Thoracic aorta (tissue), 2 donors: ENCODE measurements at regions not wholly inside any gene's neighbourhood (a gene's known extent, or its start where the extent isn't known, plus 50 kb on each side); places are given as distances from the start of the nearest gene placed in this dataset.

Source experiments
- ATAC-seq: fragments of 150-250 bp; one replicate; pipeline ENCODE4 v1.8.0; 2017; ENCODE audit warnings: low read depth; ENCODE audit not compliant: insufficient number of reproducible peaks, low FRiP score
- DNase-seq: peaks from one replicate; pipeline ENCODE4 v3.0.0-alpha.2; 2020; ENCODE audit warnings: low spot score
- H3K27ac ChIP-seq, 2 donors: fragments of 200-600 bp; sonication (generic); 1 replicate in 1 of 2; 2 replicates in 1 of 2; pipeline ENCODE4 v1.5.1; 2016; ENCODE audit warnings: mild to moderate bottlenecking in 2 of 2, moderate library complexity in 2 of 2
- H3K27me3 ChIP-seq: fragments of 200-600 bp; sonication (generic); replicated peaks from 2 replicates; pipeline ENCODE4 v1.6.0; 2016; ENCODE audit warnings: mild to moderate bottlenecking; ENCODE audit not compliant: insufficient read depth
- H3K36me3 ChIP-seq: fragments of 200-600 bp; sonication (generic); one replicate; pipeline ENCODE4 v1.5.1; 2016
- H3K4me1 ChIP-seq, 2 donors: fragments of 200-600 bp; sonication (generic); 1 replicate in 1 of 2; 2 replicates in 1 of 2; pipeline versions ENCODE4 v1.5.1 to v1.6.0; 2016; ENCODE audit warnings: low read depth in 2 of 2, mild to moderate bottlenecking in 1 of 2; ENCODE audit not compliant: control insufficient read depth in 1 of 2
- H3K4me3 ChIP-seq: fragments of 200-600 bp; sonication (generic); 2 replicates; pipeline ENCODE4 v1.5.1; 2016; ENCODE audit warnings: mild to moderate bottlenecking
- H3K9me3 ChIP-seq: fragments of 200-600 bp; sonication (generic); 2 replicates; pipeline ENCODE4 v1.5.1; 2016
- CTCF ChIP-seq: fragments of 200-600 bp; sonication (generic); IDR thresholded peaks from one replicate; pipeline ENCODE4 v1.5.1; 2019; ENCODE audit warnings: antibody characterized with exemption

- no peak for TF ChIP-seq CTCF
- no peaks in the 10 kb centered on the region for H3K9me3 ChIP-seq
- peaks cover 0 to 13% of the 10 kb centered on the region in 2 donors for H3K4me1 ChIP-seq
- H3K27ac ChIP-seq = no peak overlapping the region
- H3K36me3 ChIP-seq = no peaks in the 10 kb centered on the region
- DNase-seq (no peak), ATAC-seq (no peak)
- no peak overlapping the region for H3K4me3 ChIP-seq
- H3K27me3 ChIP-seq = no peaks in the 10 kb centered on the region
Measured at GRCh38 chr13:46983881-46984280, 87.0 kb upstream of the HTR2A start.

- H3K4me1 ChIP-seq = peaks cover 0 to 5% of the 10 kb centered on the region in 2 donors
- no peaks in the 10 kb centered on the region for H3K9me3 ChIP-seq
- no peaks in the 10 kb centered on the region for H3K36me3 ChIP-seq
- TF ChIP-seq CTCF = no peak
- H3K27ac ChIP-seq = no peak overlapping the region
- ATAC-seq (no peak), DNase-seq (no peak)
- no peak overlapping the region for H3K4me3 ChIP-seq
- no peaks in the 10 kb centered on the region for H3K27me3 ChIP-seq
Measured at GRCh38 chr13:46982856-46983582, 86.2 kb upstream of the HTR2A start.

GRCh38 chr13:46975173-46975572 lies 78.3 kb upstream of the HTR2A start:
- no peaks in the 10 kb centered on the region for H3K27me3 ChIP-seq
- ATAC-seq = no peak
- H3K9me3 ChIP-seq = peaks cover 11% of the 10 kb centered on the region
- no peak for DNase-seq
- no peak overlapping the region for H3K27ac ChIP-seq
- no peak for TF ChIP-seq CTCF
- no peaks in the 10 kb centered on the region for H3K36me3 ChIP-seq
- H3K4me1 ChIP-seq = no peaks in the 10 kb centered on the region
- no peak overlapping the region for H3K4me3 ChIP-seq

GRCh38 chr13:46968450-46968849 lies 71.6 kb upstream of the HTR2A start:
- Histone ChIP-seq H3K4me3 (no peak overlapping the region), H3K36me3 (no peaks in the 10 kb centered on the region), H3K4me1 (no peaks in the 10 kb centered on the region), H3K27ac (no peak overlapping the region), H3K9me3 (no peaks in the 10 kb centered on the region), H3K27me3 (no peaks in the 10 kb centered on the region)
- no peak for DNase-seq
- no peak for TF ChIP-seq CTCF
- no peak for ATAC-seq

GRCh38 chr13:46964789-46965527 lies 68.1 kb upstream of the HTR2A start:
- Histone ChIP-seq H3K27me3 (no peaks in the 10 kb centered on the region), H3K9me3 (no peaks in the 10 kb centered on the region), H3K4me1 (no peaks in the 10 kb centered on the region), H3K36me3 (no peaks in the 10 kb centered on the region), H3K27ac (no peak overlapping the region), H3K4me3 (no peak overlapping the region)
- ATAC-seq = no peak
- TF ChIP-seq CTCF = no peak
- no peak for DNase-seq
